HUES48 (cell line): ENCODE measurements at regions not wholly inside any gene's neighbourhood (a gene's known extent, or its start where the extent isn't known, plus 50 kb on each side); places are given as distances from the start of the nearest gene placed in this dataset.
"Not testable (repeated sequence)": the region's sequence is repeated elsewhere in the genome, so short reads cannot be mapped to it uniquely, and the experiment has no call there.

Experiments used
- H3K27ac ChIP-seq: one replicate; pipeline ENCODE4 v1.7.0; 2013; ENCODE audit warnings: low read depth, low read length, inconsistent platforms
- H3K27me3 ChIP-seq: 2 replicates; pipeline ENCODE4 v1.6.1; 2013; ENCODE audit warnings: mild to moderate bottlenecking, low read length; ENCODE audit not compliant: control insufficient read depth, insufficient read depth
- H3K36me3 ChIP-seq: 2 replicates; pipeline ENCODE4 v1.6.1; 2013; ENCODE audit warnings: low read length; ENCODE audit not compliant: control insufficient read depth, insufficient read depth
- H3K4me1 ChIP-seq: 2 replicates; pipeline ENCODE4 v1.6.1; 2013; ENCODE audit warnings: mild to moderate bottlenecking, low read length; ENCODE audit not compliant: control insufficient read depth, insufficient read depth
- H3K4me3 ChIP-seq: 2 replicates; pipeline ENCODE4 v1.5.1; 2013; ENCODE audit warnings: mild to moderate bottlenecking, low read depth, low read length
- H3K9ac ChIP-seq: 2 replicates; pipeline ENCODE4 v1.6.1; 2013; ENCODE audit warnings: mild to moderate bottlenecking, low read depth, low read length, moderate library complexity
- H3K9me3 ChIP-seq: 2 replicates; pipeline ENCODE4 v1.6.1; 2013; ENCODE audit warnings: low read length; ENCODE audit not compliant: control insufficient read depth, insufficient read depth

GRCh38 chr22:47879346-47879745 is 1116.9 kb downstream of the TBC1D22A start:
- Histone ChIP-seq H3K27me3 (no peaks in the 10 kb centered on the region), H3K36me3 (no peaks in the 10 kb centered on the region), H3K9ac (no peak overlapping the region), H3K9me3 (peaks cover 89% of the 10 kb centered on the region), H3K27ac (no peak overlapping the region), H3K4me3 (no peak overlapping the region), H3K4me1 (no peaks in the 10 kb centered on the region)

GRCh38 chr22:47878460-47878859 is 1116.0 kb downstream of the TBC1D22A start:
- H3K4me3 ChIP-seq = no peak overlapping the region
- H3K9me3 ChIP-seq = peaks cover 89% of the 10 kb centered on the region
- no peaks in the 10 kb centered on the region for H3K4me1 ChIP-seq
- no peak overlapping the region for H3K27ac ChIP-seq
- H3K9ac ChIP-seq = no peak overlapping the region
- H3K27me3 ChIP-seq = no peaks in the 10 kb centered on the region
- H3K36me3 ChIP-seq = no peaks in the 10 kb centered on the region

GRCh38 chr22:47872761-47873535 is 1110.5 kb downstream of the TBC1D22A start:
- Histone ChIP-seq H3K9ac (no peak overlapping the region), H3K27me3 (no peaks in the 10 kb centered on the region), H3K36me3 (no peaks in the 10 kb centered on the region), H3K27ac (no peak overlapping the region), H3K4me1 (no peaks in the 10 kb centered on the region), H3K4me3 (no peak overlapping the region), H3K9me3 (peaks cover 90% of the 10 kb centered on the region)

- Histone ChIP-seq H3K9me3 (peaks cover 83% of the 10 kb centered on the region), H3K27ac (no peak overlapping the region), H3K27me3 (no peaks in the 10 kb centered on the region), H3K9ac (no peak overlapping the region), H3K4me3 (no peak overlapping the region), H3K36me3 (no peaks in the 10 kb centered on the region), H3K4me1 (no peaks in the 10 kb centered on the region)
These were observed 1103.2 kb downstream of the TBC1D22A start for GRCh38 chr22:47865626-47866025.

GRCh38 chr22:47862394-47862793 is 1099.9 kb downstream of the TBC1D22A start:
- Histone ChIP-seq H3K36me3 (no peaks in the 10 kb centered on the region), H3K4me1 (no peaks in the 10 kb centered on the region), H3K27ac (no peak overlapping the region), H3K4me3 (no peak overlapping the region), H3K9me3 (peaks cover 77% of the 10 kb centered on the region), H3K27me3 (no peaks in the 10 kb centered on the region), H3K9ac (no peak overlapping the region)

GRCh38 chr22:47860907-47861306 is 1098.5 kb downstream of the TBC1D22A start:
- not testable (repeated sequence) for H3K4me1 ChIP-seq, H3K9ac ChIP-seq, H3K36me3 ChIP-seq, H3K4me3 ChIP-seq, H3K27me3 ChIP-seq, H3K27ac ChIP-seq
- H3K9me3 ChIP-seq = peaks cover 83% of the 10 kb centered on the region

- H3K4me3 ChIP-seq = no peak overlapping the region
- H3K9me3 ChIP-seq = peaks cover 80% of the 10 kb centered on the region
- no peak overlapping the region for H3K9ac ChIP-seq
- H3K36me3 ChIP-seq = no peaks in the 10 kb centered on the region
- H3K27me3 ChIP-seq = no peaks in the 10 kb centered on the region
- H3K27ac ChIP-seq = no peak overlapping the region
- no peaks in the 10 kb centered on the region for H3K4me1 ChIP-seq
These were observed 1097.6 kb downstream of the TBC1D22A start for GRCh38 chr22:47859881-47860525.

- Histone ChIP-seq H3K27ac (no peak overlapping the region), H3K4me3 (no peak overlapping the region), H3K36me3 (no peaks in the 10 kb centered on the region), H3K4me1 (no peaks in the 10 kb centered on the region), H3K27me3 (no peaks in the 10 kb centered on the region), H3K9ac (no peak overlapping the region), H3K9me3 (peaks cover 83% of the 10 kb centered on the region)
These were observed 1096.4 kb downstream of the TBC1D22A start for GRCh38 chr22:47858773-47859306.

- Histone ChIP-seq H3K9ac (no peak overlapping the region), H3K4me1 (no peaks in the 10 kb centered on the region), H3K27me3 (no peaks in the 10 kb centered on the region), H3K9me3 (peaks cover 89% of the 10 kb centered on the region), H3K27ac (no peak overlapping the region), H3K36me3 (no peaks in the 10 kb centered on the region), H3K4me3 (no peak overlapping the region)
These were observed 1092.2 kb downstream of the TBC1D22A start for GRCh38 chr22:47854680-47855079.

GRCh38 chr22:47854251-47854650 is 1091.8 kb downstream of the TBC1D22A start:
- Histone ChIP-seq H3K9me3 (peaks cover 90% of the 10 kb centered on the region), H3K27ac (no peak overlapping the region), H3K4me3 (no peak overlapping the region), H3K4me1 (no peaks in the 10 kb centered on the region), H3K9ac (no peak overlapping the region), H3K27me3 (no peaks in the 10 kb centered on the region), H3K36me3 (no peaks in the 10 kb centered on the region)

- no peak overlapping the region for H3K9ac ChIP-seq
- H3K36me3 ChIP-seq = no peaks in the 10 kb centered on the region
- peaks cover 89% of the 10 kb centered on the region for H3K9me3 ChIP-seq
- H3K4me3 ChIP-seq = no peak overlapping the region
- H3K27ac ChIP-seq = no peak overlapping the region
- no peaks in the 10 kb centered on the region for H3K4me1 ChIP-seq
- H3K27me3 ChIP-seq = no peaks in the 10 kb centered on the region
These were observed 1091.3 kb downstream of the TBC1D22A start for GRCh38 chr22:47853750-47854149.
